Activated naive CD8-positive, alpha-beta T cell treated with anti-CD3 and anti-CD28 coated beads, Interleukin-2, amount 50 U/mL, for 24 hours (primary cell): ENCODE measurements at regions not wholly inside any gene's neighbourhood (a gene's known extent, or its start where the extent isn't known, plus 50 kb on each side); places are given as distances from the start of the nearest gene placed in this dataset.

Experiments
- ATAC-seq: fragments of 150-1000 bp; cut with Tn5 transposase; one replicate; pipeline ENCODE4 v1.10.0; 2021
- DNase-seq: peaks from one replicate; pipeline ENCODE4 v3.0.0; 2021
- H3K27ac Mint-ChIP-seq: one replicate; pipeline ENCODE4 v1.8.0; 2021; ENCODE audit warnings: mild to moderate bottlenecking, mixed read lengths
- H3K27me3 Mint-ChIP-seq: one replicate; pipeline ENCODE4 v1.8.0; 2021; ENCODE audit warnings: mixed read lengths
- H3K36me3 Mint-ChIP-seq: one replicate; pipeline ENCODE4 v1.8.0; 2021; ENCODE audit warnings: low read depth, mixed read lengths
- H3K4me1 Mint-ChIP-seq: one replicate; pipeline ENCODE4 v1.8.0; 2021; ENCODE audit warnings: mixed read lengths
- H3K4me3 Mint-ChIP-seq: one replicate; pipeline ENCODE4 v1.8.0; 2021; ENCODE audit warnings: mild to moderate bottlenecking, moderate library complexity, mixed read lengths
- H3K9me3 Mint-ChIP-seq: one replicate; pipeline ENCODE4 v1.8.0; 2021; ENCODE audit warnings: mixed read lengths

DNA sequence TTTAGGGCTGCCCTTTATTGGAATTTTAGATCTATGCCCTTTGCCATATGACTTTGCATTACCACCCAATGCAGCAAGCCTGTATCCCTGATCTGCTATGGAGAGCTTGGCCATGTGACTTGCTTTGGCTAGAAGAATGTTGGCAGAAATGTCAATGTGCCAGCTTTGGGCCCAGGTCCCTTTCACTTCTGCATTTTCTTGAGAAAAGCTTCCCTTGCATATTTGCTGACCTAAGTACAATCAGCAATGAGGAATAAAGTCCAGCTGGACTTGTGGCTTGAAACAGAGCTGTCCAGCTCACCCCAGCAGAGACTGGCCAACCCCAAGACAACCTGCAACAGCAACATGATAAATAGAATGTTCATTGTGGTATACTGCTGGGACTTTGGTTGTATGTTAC lies 135.9 kb downstream of the PAH start:
- Mint-ChIP-seq H3K36me3 (no peaks in the 10 kb centered on the region), H3K27me3 (peaks cover 3% of the 10 kb centered on the region), H3K4me3 (no peak overlapping the region), H3K9me3 (no peaks in the 10 kb centered on the region), H3K4me1 (no peaks in the 10 kb centered on the region), H3K27ac (no peak overlapping the region)
- no peak for ATAC-seq
- no peak for DNase-seq

DNA sequence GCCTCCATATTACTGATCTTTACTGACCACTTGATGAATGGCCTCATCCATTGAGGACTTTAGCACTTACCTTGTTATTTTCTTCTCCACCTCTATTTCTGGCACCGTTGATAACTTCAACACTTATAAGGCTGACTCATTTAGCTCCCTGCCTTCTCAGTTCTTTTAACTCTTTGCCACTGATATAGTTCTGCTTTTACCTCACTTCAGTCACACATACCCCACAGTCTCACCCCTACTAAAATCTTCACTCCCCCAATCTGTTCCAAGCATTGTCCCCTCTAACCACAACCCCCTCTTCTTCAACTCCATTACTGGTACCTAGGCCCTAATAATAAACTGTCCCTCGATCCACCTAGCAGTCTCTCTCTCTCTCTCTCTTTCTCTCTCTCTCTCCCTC lies 141.0 kb downstream of the PAH start:
- Mint-ChIP-seq H3K36me3 (no peaks in the 10 kb centered on the region), H3K27me3 (peaks cover 6% of the 10 kb centered on the region), H3K4me3 (no peak overlapping the region), H3K9me3 (no peaks in the 10 kb centered on the region), H3K27ac (no peak overlapping the region), H3K4me1 (no peaks in the 10 kb centered on the region)
- DNase-seq (no peak), ATAC-seq (no peak)

DNA sequence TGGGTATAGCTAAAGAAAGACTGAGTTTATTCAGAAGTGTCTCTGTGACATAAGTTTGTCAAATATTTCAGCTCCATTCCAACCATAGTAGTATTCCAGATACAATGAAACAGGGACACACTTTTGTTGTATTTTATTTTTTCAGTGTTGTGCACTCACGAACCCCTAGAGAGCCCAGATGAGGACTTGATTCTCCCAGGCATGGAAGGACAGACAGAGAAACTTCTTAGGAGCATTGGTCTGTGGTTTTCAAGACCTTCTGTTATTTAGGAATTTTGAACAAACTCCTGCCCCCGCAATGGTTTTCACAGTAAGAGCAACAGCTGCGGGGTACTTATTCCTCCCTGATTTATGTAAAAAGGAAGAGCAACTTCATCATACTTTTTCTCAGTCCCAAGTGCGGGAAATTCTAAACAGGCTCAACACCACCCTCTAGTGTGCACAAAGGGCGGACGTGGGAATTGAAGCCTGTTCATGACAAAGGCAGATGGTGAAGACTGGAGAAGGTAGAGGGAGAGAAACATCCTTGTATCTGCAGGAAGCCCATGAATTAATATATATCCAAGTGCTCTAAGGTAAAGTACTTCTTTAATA lies 147.6 kb downstream of the PAH start:
- no peak overlapping the region for H3K27ac Mint-ChIP-seq
- no peaks in the 10 kb centered on the region for H3K4me1 Mint-ChIP-seq
- peak; percentile 36 for ATAC-seq

DNA sequence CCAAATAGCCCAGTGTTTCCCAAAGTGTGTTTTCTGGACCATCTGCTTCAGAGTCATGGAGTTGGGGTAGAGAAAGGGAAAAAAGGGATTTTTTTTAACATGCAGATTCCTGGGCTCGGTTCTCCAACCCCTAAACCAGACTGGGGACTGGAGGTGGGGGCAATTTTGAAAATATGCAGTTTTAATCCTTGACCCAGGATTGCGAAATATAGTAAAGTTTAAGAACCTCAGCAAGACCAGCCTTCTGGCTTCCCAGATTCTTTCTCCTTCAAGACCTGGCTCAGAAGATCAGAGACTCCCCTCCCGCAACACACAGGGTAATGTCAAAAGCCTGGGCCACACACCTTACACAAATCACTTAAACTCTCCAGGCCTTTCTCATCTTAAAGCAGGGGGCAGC lies 150.1 kb downstream of the PAH start:
- ATAC-seq (no peak), DNase-seq (no peak)
- Mint-ChIP-seq H3K4me3 (no peak overlapping the region), H3K9me3 (no peaks in the 10 kb centered on the region), H3K27me3 (peaks cover 11% of the 10 kb centered on the region), H3K36me3 (no peaks in the 10 kb centered on the region), H3K27ac (no peak overlapping the region), H3K4me1 (no peaks in the 10 kb centered on the region)

More for the DNA sequence above, 147.6 kb downstream of the PAH start:
- Mint-ChIP-seq H3K36me3 (no peaks in the 10 kb centered on the region), H3K9me3 (no peaks in the 10 kb centered on the region), H3K27me3 (peaks cover 13% of the 10 kb centered on the region), H3K4me3 (no peak overlapping the region)
- peak; percentile 29 for DNase-seq

DNA sequence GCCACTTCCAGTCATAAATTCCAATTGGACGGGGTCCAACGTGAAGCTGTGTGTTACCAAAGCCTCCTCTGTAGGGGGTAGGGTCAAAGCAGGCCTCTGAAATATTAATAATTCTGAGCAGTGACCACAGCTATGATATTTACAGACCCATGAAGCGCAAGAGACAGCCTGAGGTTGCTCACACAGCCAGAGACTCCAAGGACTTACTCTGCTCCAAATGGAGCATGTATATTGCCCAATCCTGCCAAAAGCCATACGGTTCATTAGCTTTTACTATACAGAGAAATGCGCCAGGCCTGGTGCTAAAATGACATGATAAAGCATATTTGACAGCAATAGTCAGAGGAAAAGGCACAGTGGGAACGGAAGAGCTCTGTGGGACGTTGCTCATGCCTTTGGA lies 151.3 kb downstream of the PAH start:
- DNase-seq (no peak), ATAC-seq (no peak)
- no peak overlapping the region for H3K4me3 Mint-ChIP-seq
- no peaks in the 10 kb centered on the region for H3K4me1 Mint-ChIP-seq
- H3K36me3 Mint-ChIP-seq: no peaks in the 10 kb centered on the region
- peaks cover 10% of the 10 kb centered on the region for H3K27me3 Mint-ChIP-seq
- H3K9me3 Mint-ChIP-seq: no peaks in the 10 kb centered on the region
- no peak overlapping the region for H3K27ac Mint-ChIP-seq

DNA sequence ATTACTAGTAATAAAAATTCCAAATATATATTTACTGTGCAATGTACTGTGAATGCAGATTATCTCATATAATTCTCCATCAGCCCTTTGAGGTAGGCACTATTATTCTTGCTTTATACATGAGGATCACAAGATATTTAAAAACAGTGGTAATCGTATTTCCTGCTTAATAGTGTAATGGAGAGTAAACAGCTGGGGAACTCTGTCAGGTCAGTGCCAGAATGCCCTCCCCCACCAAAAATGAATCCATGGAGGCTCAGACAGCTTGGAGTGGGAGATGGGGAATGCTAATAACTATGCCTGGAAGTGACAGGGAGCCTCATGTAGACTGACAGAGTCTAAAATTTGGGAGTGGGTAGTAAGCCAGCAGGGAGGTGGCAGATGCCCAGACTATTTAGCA lies 153.6 kb downstream of the PAH start:
- no peak overlapping the region for H3K27ac Mint-ChIP-seq
- H3K4me1 Mint-ChIP-seq: no peaks in the 10 kb centered on the region
- H3K27me3 Mint-ChIP-seq: no peaks in the 10 kb centered on the region
- ATAC-seq (no peak), DNase-seq (no peak)
- H3K4me3 Mint-ChIP-seq: no peak overlapping the region
- no peaks in the 10 kb centered on the region for H3K36me3 Mint-ChIP-seq
- H3K9me3 Mint-ChIP-seq: no peaks in the 10 kb centered on the region

DNA sequence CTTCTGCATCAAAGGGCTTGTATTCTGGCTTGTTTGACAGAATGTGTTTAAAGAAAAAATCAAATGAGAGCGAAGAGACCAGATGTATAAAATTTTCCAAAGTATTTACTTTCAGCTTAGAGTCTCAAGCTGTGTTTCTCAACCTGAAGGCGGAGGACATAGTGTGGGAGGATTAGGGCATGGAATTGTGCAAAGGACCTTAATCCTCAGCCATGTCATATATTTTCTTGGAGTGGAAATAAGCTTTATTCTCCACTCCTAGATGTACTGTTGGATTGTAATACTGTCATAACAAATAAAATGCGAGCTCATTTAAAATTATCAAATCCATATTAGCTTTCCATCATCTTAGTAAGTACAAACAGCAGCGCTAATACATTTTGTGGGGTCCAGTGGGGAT lies 154.0 kb downstream of the PAH start:
- Mint-ChIP-seq H3K4me1 (no peaks in the 10 kb centered on the region), H3K27ac (no peak overlapping the region), H3K4me3 (no peak overlapping the region), H3K9me3 (no peaks in the 10 kb centered on the region), H3K27me3 (no peaks in the 10 kb centered on the region), H3K36me3 (no peaks in the 10 kb centered on the region)
- ATAC-seq (no peak), DNase-seq (no peak)

DNA sequence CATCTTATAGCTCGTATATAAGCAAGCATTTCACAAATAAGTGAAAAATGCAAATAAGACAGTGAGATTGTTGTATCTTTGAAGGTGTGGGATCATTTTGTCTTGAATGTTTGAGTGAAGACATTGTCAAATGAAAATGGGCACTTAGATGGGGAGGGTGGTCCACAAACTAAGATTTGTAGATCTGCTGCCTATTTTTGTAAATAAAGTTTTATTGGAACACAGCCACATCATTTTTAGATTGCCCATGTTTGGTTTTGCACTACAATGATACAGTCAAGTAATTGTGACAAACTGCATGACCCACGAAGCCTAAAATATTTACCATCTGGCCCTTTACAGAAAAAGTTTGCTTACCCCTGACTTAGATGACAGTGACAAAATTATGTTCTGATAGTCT lies 156.7 kb downstream of the PAH start:
- Mint-ChIP-seq H3K27me3 (peaks cover 4% of the 10 kb centered on the region), H3K4me1 (no peaks in the 10 kb centered on the region), H3K9me3 (no peaks in the 10 kb centered on the region), H3K36me3 (no peaks in the 10 kb centered on the region), H3K27ac (no peak overlapping the region), H3K4me3 (no peak overlapping the region)
- DNase-seq (no peak), ATAC-seq (no peak)

DNA sequence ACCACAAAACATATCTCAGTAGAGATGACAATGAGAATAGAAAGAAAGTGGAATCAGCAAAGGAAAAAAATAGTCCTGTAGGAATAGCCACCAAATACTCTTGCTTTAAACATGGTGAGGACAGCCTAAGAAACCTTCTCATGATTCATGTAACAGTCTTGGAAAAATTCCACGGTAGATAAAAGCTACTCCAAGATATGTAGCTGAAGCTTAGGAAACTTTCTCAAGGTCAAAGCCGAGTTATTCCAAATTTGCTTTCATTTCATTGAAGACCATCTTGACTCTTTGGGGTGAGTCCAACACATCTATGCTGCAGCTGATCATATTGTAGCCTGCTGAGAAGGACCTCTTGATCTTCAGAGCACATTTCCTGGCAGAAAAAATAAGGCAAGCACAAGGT lies 157.6 kb downstream of the PAH start:
- no peaks in the 10 kb centered on the region for H3K36me3 Mint-ChIP-seq
- no peak overlapping the region for H3K4me3 Mint-ChIP-seq
- H3K27me3 Mint-ChIP-seq: peaks cover 4% of the 10 kb centered on the region
- no peak for DNase-seq
- H3K4me1 Mint-ChIP-seq: no peaks in the 10 kb centered on the region
- no peak for ATAC-seq
- H3K9me3 Mint-ChIP-seq: no peaks in the 10 kb centered on the region
- H3K27ac Mint-ChIP-seq: no peak overlapping the region

DNA sequence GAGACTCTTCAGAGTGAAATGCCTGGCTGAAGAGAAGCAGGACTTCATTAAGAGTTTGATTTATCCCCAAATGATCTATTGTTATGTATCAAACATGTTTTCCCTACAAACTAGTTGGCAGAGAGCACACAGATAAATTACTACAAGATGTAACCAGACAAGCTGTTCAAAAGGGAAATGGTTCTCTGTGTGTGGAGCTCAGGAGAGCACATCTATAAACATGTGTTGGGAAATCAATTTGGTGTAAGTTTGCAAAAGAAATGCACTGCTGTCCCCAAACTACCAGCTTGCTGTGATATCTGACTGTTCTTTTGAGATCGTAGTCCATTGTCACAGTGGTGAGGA lies 159.2 kb downstream of the PAH start:
- Mint-ChIP-seq H3K4me3 (no peak overlapping the region), H3K36me3 (no peaks in the 10 kb centered on the region), H3K4me1 (no peaks in the 10 kb centered on the region), H3K9me3 (no peaks in the 10 kb centered on the region), H3K27me3 (peaks cover 4% of the 10 kb centered on the region), H3K27ac (no peak overlapping the region)
- ATAC-seq (no peak), DNase-seq (no peak)

DNA sequence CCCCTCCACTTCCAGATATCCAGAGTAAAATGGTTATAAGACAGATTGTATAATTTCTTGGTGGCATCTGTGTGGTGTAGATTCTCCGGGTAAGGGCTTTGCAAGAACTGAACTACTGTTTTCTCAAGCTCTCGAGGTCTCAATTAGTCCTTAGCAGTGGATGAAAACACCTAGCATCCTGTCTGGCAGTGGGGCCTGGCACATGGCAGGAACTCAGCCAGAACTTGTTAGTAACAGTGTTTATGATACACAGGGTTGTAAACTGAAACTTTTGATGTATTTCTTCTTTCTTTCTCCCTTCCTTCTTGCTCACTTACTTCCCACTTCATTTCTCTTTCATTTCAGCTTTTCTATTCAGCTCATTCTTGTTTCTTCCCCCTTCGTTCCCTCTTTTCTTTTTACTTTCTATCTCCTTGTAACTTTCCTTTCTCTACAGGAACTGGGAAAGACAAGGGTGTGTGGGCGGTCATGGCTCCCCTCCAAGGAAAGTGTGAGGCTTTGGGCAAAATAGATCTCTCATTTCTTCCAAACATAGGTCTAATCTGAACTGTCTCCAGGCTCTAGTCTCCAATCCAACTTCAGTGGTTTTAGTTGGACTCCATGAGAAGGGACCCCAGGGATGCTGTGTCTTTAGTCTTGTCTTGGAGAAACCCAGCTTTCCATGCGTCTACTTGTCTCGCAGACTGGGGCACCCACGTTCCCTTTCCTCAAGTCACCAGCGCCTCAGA lies 159.7 kb downstream of the PAH start:
- no peak overlapping the region for H3K27ac Mint-ChIP-seq
- no peaks in the 10 kb centered on the region for H3K4me1 Mint-ChIP-seq
- H3K9me3 Mint-ChIP-seq: no peaks in the 10 kb centered on the region
- no peaks in the 10 kb centered on the region for H3K36me3 Mint-ChIP-seq
- H3K27me3 Mint-ChIP-seq: peaks cover 5% of the 10 kb centered on the region
- H3K4me3 Mint-ChIP-seq: no peak overlapping the region
- DNase-seq: no peak
- ATAC-seq: no peak

DNA sequence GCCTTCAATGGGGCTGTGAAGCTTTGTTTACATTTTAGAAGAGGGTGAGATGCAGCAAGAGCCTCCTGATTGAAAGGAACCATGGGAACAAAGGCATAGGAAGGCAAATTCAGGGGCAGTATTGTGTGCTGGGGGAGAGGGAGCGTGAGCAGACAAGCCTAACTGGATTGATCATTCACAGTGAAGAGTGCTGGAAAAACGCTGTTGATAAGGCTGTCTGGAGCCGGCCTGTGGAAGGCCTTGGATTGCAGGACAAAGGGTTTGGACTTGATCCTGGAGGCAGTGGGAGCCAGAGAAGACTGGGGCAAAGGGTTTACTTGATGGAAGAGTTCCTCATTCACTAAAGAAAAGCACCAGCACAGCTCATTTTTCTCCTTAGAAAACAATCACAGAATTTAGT lies 160.5 kb downstream of the PAH start:
- DNase-seq: no peak
- H3K4me1 Mint-ChIP-seq: no peaks in the 10 kb centered on the region
- H3K36me3 Mint-ChIP-seq: no peaks in the 10 kb centered on the region
- no peak for ATAC-seq
- H3K9me3 Mint-ChIP-seq: no peaks in the 10 kb centered on the region
- peaks cover 6% of the 10 kb centered on the region for H3K27me3 Mint-ChIP-seq
- H3K27ac Mint-ChIP-seq: no peak overlapping the region
- H3K4me3 Mint-ChIP-seq: no peak overlapping the region

DNA sequence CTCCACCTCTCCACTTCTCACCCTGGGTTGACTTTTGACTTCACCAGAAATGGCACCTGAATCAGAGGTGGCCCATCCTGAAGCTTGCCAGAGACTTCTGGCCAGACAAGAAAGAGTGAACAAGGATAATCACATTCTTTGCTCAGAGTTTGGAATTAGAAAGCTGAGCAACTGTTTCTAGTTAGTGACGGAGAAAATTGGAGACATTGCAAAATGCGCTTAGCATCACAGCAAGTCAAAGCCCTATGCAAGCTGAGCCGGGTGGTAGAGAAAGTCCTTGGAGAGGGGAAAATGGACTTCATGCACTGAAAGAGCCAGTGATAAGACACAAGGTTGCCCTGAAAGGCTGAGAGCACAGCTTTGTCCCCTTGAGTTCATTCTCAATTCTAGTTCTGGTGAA lies 161.8 kb downstream of the PAH start:
- Mint-ChIP-seq H3K4me3 (no peak overlapping the region), H3K27me3 (peaks cover 6% of the 10 kb centered on the region), H3K36me3 (no peaks in the 10 kb centered on the region), H3K27ac (no peak overlapping the region), H3K4me1 (no peaks in the 10 kb centered on the region), H3K9me3 (no peaks in the 10 kb centered on the region)
- ATAC-seq (no peak), DNase-seq (no peak)

DNA sequence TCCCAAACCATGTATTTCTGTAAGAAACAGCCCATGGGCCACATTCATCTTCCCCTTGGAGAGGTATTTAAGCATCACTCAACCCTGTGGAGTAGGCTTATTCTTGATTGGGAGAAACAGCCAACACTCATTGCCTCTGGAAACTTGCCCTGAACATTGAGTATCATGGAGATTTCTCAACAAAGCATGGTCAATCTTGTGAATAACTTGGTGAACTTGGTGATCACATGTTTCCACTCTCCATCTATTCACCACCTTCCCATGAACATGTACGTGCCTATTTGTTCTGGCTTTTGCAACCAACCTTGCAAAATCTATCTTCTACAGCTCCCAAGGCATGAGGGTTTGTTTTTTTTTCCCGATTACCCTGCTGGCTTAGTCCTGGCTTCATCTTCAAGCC lies 163.2 kb downstream of the PAH start:
- Mint-ChIP-seq H3K4me3 (no peak overlapping the region), H3K27ac (no peak overlapping the region), H3K36me3 (no peaks in the 10 kb centered on the region), H3K9me3 (no peaks in the 10 kb centered on the region), H3K27me3 (peaks cover 6% of the 10 kb centered on the region), H3K4me1 (no peaks in the 10 kb centered on the region)
- no peak for DNase-seq
- no peak for ATAC-seq

DNA sequence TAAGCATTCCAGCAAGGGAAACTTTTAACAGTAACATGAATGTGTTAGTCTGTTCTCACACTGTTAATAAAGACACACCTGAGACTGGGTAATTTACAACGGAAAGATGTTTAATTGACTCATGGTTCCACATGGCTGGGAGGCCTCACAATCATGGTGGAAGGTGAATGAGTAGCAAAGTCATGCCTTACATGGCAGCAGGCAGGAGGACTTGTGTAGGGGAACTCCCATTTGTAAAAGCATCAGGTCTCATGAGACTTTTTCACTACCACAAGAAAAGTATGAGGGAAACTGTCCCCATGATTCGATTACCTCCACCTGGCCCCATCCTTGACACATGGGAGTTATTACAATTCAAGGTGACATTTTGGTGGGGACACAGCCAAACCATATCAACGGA lies 168.3 kb downstream of the PAH start:
- H3K4me3 Mint-ChIP-seq: no peak overlapping the region
- ATAC-seq (no peak), DNase-seq (no peak)
- no peaks in the 10 kb centered on the region for H3K9me3 Mint-ChIP-seq
- no peaks in the 10 kb centered on the region for H3K4me1 Mint-ChIP-seq
- H3K36me3 Mint-ChIP-seq: no peaks in the 10 kb centered on the region
- H3K27ac Mint-ChIP-seq: no peak overlapping the region
- peaks cover 4% of the 10 kb centered on the region for H3K27me3 Mint-ChIP-seq

DNA sequence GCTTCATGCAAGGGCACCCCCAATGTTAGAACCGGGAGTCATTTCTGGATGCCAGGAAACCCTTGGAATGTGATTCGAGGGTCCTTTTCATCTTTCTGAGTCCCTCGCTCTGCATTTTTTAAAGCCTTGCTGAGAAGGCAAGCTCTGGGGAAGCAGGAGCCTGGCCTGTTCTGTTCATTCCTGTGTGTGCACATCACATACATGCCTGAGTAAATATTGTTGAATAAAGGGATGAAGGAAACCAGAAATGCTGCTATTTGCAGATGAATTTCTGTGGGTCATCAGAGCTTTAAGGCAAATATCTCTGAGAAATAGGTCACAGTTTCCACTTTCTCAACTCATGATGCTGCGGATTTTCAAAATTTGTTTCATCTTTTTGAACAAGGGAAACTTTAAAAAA lies 170.1 kb downstream of the PAH start:
- Mint-ChIP-seq H3K4me1 (no peaks in the 10 kb centered on the region), H3K9me3 (no peaks in the 10 kb centered on the region), H3K27ac (no peak overlapping the region), H3K4me3 (no peak overlapping the region), H3K36me3 (no peaks in the 10 kb centered on the region), H3K27me3 (peaks cover 2% of the 10 kb centered on the region)
- no peak for DNase-seq
- no peak for ATAC-seq
